B cell (primary cell): ENCODE measurements at regions not wholly inside any gene's neighbourhood (a gene's known extent, or its start where the extent isn't known, plus 50 kb on each side); places are given as distances from the start of the nearest gene placed in this dataset.

Experiments
- EZH2 ChIP-seq: IDR thresholded peaks from 2 replicates; pipeline ENCODE4 v1.6.1; 2012; ENCODE audit warnings: borderline replicate concordance, low read depth, mild to moderate bottlenecking, moderate library complexity, low read length; ENCODE audit not compliant: insufficient read depth, poor library complexity, severe bottlenecking
- TF ChIP-seq, protein P1 (sequence below): fragments of 200-600 bp; IDR thresholded peaks from one replicate; pipeline ENCODE4 v1.8.0; 2022; ENCODE audit warnings: antibody characterized with exemption, mild to moderate bottlenecking

DNA sequence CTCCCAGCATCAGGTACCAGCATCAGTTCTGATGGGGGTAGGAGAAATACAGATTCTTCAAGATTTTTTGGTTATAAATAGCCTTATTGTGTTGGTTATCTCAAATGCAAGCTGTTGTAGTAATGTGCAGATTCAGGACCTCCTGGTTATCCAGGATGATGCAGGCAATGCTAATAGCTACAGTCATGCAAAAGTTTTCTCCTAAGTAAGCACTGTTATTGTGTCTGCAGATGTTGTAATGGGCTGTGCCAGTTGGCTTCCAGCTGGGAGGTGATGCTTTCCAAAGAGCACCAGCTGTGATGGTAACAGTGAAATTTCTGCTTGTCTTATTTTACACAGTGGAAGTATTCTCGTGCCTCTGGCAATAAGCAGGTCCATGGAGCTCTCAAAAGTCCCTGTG lies 719.2 kb upstream of the CTNND2 start:
- no peak for TF ChIP-seq EZH2
- TF ChIP-seq, protein P1, sequence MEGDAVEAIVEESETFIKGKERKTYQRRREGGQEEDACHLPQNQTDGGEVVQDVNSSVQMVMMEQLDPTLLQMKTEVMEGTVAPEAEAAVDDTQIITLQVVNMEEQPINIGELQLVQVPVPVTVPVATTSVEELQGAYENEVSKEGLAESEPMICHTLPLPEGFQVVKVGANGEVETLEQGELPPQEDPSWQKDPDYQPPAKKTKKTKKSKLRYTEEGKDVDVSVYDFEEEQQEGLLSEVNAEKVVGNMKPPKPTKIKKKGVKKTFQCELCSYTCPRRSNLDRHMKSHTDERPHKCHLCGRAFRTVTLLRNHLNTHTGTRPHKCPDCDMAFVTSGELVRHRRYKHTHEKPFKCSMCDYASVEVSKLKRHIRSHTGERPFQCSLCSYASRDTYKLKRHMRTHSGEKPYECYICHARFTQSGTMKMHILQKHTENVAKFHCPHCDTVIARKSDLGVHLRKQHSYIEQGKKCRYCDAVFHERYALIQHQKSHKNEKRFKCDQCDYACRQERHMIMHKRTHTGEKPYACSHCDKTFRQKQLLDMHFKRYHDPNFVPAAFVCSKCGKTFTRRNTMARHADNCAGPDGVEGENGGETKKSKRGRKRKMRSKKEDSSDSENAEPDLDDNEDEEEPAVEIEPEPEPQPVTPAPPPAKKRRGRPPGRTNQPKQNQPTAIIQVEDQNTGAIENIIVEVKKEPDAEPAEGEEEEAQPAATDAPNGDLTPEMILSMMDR: no peak
